Posterior cingulate gyrus (tissue), 11 donors: ENCODE measurements at regions not wholly inside any gene's neighbourhood (a gene's known extent, or its start where the extent isn't known, plus 50 kb on each side); places are given as distances from the start of the nearest gene placed in this dataset.

ENCODE experiments used
- DNase-seq, 10 donors: peaks; one replicate each; pipeline versions ENCODE4 v3.0.0 to v3.0.0-alpha.2; 2020 to 2021; ENCODE audit warnings: mixed read lengths in 3 of 10
- intact Hi-C: fragments of 100-400 bp; cut with DNase I; formaldehyde crosslinking; loops from one replicate; pipeline ENCODE4 v1.15.1; 2023

DNA sequence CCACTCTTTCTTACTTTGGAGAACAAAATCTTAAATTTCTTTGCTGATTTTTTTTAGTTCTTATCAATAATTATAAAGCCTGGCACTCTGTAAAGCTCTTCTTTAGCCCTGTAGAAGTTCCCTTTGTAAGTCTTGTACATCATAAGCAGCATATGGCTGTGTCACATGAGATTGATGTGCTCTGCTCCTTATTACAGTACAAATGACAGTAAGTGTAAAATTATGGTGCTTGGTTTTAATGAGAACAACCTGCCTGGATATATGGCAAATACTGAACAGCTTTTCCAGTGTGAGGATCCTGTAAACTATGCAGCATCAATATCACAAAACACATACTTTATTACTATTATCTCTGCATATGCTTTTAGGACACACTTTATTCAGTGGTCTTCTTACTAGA is 145.9 kb upstream of the GNPDA2 start:
- DNase-seq, result no peak
- intact Hi-C loops, result no loop called here

DNA sequence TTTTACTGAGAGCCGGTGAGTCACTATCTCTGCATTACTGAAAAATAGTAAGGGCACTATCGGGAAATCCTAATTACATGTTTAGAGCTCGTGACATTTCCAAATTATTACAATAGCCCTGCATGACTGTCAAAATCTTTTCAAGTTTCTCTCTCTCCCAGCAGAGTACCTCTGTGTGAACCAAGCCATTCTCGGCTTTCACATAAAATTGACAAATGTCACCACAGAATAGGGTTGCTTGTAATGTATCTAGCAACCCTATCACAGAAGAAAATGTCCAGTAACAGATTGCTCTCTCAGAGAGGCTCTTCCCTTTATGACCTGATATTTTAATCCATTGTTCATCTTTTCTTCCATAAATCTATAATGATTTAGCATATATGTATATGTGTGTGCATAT is 144.8 kb upstream of the GNPDA2 start:
- intact Hi-C loops, result no loop called here
- no peak for DNase-seq

DNA sequence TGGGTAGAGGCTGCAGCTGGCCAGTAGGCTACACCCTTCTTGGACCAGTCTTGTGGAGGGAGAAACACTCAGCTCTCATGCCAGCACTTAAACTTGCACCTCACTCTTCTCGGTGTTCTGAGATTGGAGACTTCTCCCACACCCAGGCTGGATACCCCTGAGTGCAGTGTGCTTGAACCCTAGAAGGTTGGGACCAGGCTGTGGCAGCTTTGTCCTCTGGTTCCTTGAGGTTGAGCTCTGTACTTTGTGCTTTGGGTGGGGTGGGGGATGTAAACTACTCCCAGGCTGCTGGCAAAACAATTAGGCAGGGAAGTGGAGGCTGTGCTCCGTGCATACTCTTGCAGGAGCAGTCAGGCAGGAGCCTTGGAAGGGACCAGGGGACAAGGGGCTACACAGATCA is 143.6 kb upstream of the GNPDA2 start:
- intact Hi-C loops, result no loop called here
- DNase-seq, result no peak

DNA sequence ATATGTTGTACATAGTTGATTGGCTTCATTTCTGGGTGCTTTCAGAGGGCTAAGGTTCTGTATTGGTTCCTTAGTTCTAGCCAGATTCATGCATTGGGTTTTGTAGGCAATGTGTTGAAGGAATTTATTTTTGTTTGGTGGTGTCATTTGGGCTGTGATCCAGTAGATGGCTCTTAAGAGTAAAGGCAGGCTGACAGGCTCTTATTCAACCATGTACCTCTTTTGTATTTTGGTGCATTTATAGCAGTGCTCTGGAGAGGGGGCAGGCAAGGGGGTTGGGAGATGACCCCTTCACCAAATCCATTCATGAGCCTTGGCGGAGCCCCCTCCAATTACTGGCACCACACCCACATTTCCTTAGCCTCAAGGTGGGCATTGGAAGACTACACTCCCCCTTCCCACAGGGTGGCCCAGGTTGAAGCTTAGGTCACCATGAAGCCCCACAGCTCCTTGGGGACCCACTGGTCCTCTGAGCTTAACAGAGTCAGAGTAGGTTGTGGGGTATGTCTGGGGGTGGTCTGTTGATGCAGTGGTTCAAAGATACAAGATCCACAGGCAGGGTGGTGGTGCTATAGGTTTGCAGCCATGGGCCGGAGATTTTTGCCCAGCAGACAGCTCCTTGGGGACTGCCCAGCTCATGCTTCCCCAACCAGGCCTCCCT is 143.0 kb upstream of the GNPDA2 start:
- peak in 1 of 10 donors; percentile 32 for DNase-seq
- intact Hi-C loops, result no loop called here

DNA sequence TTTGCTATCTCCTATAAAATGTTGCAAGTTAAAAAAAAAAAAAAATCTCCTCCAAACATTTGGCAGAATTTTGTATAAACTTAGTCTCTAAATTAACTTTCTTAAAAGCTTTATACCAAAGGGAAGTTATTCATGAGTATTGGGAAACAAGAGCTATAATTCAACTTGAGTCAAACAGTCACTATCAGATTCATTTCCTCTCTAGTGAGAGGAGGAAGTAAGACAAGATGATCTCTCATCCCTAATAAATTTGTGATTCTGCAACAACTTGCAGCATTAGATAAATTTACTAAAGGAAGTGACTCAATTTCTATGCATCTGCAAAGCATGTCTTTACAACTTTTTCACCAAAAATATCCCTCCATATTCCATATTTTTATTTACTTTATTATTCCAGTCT is 135.4 kb upstream of the GNPDA2 start:
- intact Hi-C loops, result no loop called here
- DNase-seq, result no peak

DNA sequence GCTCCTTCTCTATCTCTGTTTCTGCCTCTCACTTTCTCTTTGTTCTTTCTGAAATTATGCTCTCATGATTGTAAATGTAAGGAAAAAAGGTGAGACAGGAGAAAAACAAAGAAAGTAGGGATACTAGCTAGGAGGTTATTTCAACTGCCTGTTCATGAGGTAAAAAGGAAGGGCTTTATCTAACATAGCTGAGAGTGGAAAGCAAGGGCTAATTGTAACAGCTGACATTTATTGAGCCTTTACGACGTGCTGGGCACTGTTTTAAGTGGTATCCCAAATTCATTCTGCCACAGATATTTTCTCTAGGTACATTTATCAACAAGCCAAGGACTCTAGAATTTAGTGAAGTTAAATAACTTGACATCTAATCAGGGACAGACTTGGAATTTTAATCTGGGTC is 133.1 kb upstream of the GNPDA2 start:
- DNase-seq, result no peak
- intact Hi-C loops, result no loop called here

DNA sequence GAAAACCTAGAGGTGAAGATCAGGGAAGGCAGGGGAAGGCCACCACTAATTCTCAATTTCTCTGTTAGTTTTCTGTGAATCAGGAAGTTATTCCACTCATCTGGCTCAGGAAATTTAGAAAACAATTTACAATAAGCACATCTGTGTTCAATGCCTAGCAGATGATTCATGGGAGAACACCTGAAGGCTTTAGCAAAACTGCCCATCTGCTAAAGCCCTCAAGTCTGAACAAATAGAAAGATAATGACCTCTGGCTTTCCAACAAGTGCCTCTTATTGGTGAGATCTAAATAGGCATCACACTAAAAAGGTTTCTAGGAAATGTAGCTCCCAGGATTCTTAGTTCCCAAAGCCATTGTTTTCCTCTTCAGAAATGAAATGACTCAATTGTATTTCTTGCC is 122.1 kb upstream of the GNPDA2 start:
- intact Hi-C loops, result no loop called here

DNA sequence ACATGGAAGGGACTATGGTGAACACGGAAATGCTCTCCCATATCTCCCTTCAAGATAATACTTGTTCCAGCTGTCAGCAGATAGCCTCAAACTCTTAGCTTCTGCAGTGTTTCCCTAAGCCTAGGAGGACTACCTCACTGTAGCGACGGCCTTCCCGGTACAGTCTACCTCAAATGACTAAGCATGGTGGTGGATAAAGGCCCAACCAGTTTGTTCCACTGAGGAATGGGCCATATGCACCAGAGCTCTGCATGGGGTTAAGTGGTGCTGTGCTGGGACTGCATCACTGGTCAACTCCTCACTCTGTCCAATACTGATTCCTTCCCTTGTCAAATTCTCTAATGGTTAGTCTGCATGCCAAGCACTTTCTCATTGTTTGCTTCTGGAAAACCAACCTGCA is 119.6 kb upstream of the GNPDA2 start:
- intact Hi-C loops, result no loop called here
- no peak for DNase-seq

More for the DNA sequence above, 122.1 kb upstream of the GNPDA2 start:
- no peak for DNase-seq

DNA sequence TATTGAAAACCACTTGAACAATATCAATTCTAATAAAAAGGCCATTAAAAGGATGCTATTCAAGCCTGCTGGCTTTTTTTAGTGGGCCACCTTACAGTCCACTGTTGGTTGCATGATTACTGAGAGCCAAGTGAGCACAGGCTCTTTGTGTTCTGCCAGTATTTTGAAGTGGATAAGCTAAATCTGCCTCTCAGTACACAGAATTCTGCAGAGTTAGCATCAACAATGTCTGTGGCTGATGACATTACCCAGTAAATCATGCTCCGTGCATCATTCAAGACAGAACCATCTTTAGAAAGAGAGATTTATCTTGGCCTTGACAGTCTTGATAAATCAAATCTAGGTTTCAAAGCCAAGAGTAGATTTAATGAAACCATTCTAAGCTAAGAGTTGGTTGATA is 119.0 kb upstream of the GNPDA2 start:
- intact Hi-C loops, result no loop called here

DNA sequence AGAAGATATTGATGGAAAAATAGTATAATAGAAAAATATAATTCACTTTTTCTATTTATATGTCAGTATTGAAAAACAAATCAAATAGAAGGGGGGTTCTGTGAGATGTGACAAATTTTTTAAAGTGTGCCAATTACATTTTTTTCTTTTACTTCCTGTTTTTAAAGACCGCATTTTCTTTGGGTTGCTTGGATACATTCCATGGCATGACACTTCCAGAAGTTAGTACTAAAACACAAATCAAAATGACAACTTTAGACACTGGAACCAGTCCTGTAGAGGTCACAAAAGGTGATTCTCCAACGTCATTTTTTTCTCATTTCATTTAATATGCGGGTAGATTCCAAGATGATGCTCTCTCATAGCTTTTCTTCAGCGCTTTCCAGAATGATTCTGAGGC is 116.2 kb upstream of the GNPDA2 start:
- intact Hi-C loops, result no loop called here
- DNase-seq, result no peak

More for the DNA sequence above, 119.0 kb upstream of the GNPDA2 start:
- DNase-seq, result no peak

DNA sequence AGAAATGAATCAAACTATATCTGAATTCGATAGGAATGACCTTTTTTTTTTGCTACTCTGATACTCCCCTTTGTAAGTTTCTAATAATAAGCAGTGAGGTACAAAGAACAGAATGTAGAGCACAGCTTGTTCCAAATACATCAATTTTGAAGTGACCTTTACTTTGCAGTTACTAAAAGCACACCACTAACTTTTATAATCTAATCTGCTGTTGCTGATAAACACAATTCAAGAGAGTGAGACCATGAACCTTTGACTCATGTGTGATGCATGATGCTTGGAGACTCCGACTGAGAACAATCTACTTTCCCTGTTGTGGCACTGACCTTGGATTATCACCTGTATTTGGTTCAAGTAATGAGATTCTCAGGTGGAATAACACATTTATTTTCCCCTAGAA is 91.6 kb upstream of the GNPDA2 start:
- intact Hi-C loops, result no loop called here
- no peak for DNase-seq

DNA sequence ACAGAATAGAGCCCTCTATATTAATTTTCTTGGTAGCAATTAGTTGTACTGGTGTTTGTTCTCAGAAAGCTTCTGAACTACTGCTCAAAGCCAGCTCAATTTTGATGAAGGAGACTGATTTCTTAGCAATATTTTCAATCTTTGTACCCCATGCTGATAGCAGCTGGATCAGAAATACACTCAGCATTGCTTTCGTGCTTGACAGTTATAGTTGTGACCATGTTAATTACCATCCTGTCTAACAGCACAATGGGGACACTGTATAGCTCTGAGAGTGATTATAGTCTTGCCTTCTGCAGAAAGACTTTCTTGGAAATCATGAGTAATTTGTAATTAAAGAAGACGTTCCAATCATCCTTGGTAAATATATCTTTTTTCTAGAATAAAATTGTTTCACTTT is 79.7 kb upstream of the GNPDA2 start:
- intact Hi-C loops, result no loop called here
- no peak for DNase-seq

DNA sequence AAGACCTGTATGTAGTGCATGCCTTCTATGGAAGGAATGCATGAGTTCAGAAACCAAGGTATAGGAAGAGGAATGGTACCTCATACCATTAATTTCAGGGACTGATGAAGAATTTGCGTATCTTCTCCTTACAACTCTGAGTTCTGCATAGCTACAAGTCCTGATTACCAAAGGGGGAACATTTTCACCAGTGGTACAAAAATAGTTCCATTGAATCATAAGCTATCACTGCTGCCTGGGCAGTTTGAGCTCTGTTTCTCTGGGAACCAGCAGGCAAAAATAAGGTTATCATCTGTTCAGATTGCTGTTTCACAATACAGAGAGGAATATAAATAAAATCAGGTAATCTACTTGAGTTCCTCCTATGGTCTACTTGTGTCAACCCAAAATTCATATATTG is 77.9 kb upstream of the GNPDA2 start:
- no peak for DNase-seq
- intact Hi-C loops, result no loop called here

DNA sequence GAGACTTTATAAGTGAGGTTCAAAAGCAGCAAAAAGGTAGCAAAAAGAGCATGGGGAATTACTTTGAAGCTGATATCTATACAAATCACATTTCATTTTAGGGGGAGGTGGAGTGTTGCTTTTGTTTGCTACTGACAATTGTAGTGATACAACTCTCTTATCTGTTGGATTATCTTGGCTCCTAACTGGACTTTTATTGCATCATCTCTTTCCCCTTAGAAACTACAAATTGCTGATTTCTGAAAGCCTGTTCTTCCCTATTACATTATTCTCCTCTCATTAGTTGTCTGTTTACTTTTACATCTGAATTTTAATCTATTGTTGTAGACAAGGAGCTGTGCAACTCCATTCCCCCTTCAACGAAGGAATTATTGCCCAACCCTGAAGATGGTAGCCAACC is 75.0 kb upstream of the GNPDA2 start:
- intact Hi-C loops, result no loop called here
- DNase-seq, result no peak

DNA sequence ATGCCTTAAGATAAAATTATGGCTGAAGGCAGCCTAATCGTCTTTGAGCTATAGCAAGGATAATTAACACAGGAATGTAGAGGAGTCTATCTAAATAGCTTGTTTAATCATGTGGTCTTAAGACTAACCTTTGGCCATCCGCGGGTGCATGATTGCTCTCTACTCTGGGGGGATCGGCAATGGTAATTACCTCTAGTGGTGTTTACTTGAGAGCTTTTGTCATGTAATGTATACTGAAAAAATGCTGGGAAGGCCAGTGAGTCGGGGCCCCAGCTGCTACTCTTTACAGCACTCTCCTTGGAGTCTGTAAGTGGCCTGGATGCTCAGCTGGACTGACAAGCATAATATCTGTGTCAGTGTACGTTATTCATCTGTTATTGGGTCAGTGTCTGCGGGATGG is 65.5 kb upstream of the GNPDA2 start:
- intact Hi-C loops, result no loop called here
- DNase-seq, result no peak

DNA sequence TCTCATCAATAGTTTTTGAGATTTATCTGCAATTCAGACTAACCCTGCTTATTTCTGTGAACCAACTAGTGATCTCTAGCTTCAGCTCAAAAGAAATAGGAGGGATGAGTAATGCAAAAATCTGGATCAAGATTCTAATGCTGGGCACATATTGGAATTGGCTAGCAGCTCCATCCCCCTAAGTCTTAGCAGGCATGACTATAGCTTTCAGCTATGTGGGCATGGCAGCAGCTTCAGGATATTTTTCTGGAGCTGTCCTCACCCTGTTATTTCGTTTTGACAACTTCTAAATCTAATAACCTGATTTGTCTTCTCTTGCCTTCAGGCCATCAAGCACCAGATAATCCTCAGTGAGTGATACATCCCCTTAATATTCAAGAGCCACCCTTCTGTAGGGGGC is 50.8 kb upstream of the GNPDA2 start:
- no peak for DNase-seq
- intact Hi-C loops, result no loop called here
